SW480 (cell line): ENCODE measurements at regions not wholly inside any gene's neighbourhood (a gene's known extent, or its start where the extent isn't known, plus 50 kb on each side); places are given as distances from the start of the nearest gene placed in this dataset.

Source experiments
- DNase-seq: peaks from one replicate; pipeline ENCODE4 v3.0.0-alpha.2; 2016; ENCODE audit warnings: low spot score

- DNase-seq: no peak
These were observed 556.6 kb downstream of the CCER1 start for GRCh38 chr12:90398285-90398836.

GRCh38 chr12:90396556-90396955 is 558.4 kb downstream of the CCER1 start:
- no peak for DNase-seq

- no peak for DNase-seq
These were observed 561.3 kb downstream of the CCER1 start for GRCh38 chr12:90393652-90394051.

GRCh38 chr12:90393089-90393488 is 561.9 kb downstream of the CCER1 start:
- no peak for DNase-seq

GRCh38 chr12:90390947-90391346 is 564.0 kb downstream of the CCER1 start:
- no peak for DNase-seq

DNA sequence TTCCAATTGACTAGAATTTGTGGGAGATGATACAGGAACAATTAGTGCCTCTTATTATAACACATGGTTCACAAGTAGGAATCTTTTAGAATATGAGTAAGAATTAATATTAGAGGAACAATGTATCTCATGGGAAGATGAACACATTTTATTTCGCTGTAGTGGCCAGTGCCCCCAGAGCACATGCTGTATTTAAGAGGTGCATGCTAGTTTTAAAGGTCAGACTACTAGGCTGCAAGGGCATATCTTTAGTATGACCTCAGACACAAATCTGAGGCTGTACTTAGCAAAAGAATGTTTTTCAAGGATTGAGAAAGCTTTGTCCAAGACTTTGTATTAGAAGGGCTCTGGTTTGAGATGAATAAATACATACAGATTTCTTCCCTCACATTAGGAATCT is 586.9 kb downstream of the CCER1 start:
- no peak for DNase-seq

- no peak for DNase-seq
These were observed 588.7 kb downstream of the CCER1 start for GRCh38 chr12:90366286-90366685.

DNA sequence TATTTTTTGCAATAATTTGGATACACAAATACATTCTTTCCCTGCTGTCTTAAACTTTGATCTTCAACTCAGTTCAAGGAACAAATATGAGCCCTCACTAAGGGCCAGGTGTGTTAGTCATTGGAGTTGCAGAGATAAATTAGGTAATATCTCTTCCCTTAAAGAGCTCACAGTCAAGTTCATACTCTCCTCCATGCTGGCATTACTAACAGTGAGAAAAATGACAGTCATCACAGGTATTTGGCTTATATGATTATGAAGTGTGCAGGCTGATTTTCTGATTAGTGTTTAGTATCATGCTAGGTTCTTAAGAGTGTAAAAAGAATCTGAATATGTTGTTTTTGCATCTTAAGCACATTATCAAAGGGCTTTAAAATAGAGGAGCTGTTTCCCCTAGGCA is 594.7 kb downstream of the CCER1 start:
- no peak for DNase-seq

- DNase-seq: no peak
These were observed 599.1 kb downstream of the CCER1 start for GRCh38 chr12:90355711-90356355.

DNA sequence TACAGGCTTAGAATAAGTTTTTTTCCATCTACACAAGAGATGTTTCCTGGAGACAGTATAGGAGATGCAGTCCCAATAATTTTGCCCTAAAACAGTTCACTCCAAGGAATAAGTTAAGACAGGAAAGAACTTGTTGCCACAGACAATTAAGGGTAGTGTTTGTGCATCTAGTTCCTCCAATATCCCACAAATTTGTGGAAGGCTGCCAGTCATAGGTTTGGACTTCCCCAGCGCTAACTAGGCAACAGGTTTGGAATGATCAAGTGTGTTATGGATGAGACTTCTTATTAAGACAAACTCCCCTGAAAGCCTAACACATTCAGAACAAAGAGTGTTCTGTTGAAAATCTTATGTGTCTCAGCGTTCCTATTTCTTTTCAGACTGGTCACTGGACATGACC is 611.0 kb downstream of the CCER1 start:
- DNase-seq: no peak

DNA sequence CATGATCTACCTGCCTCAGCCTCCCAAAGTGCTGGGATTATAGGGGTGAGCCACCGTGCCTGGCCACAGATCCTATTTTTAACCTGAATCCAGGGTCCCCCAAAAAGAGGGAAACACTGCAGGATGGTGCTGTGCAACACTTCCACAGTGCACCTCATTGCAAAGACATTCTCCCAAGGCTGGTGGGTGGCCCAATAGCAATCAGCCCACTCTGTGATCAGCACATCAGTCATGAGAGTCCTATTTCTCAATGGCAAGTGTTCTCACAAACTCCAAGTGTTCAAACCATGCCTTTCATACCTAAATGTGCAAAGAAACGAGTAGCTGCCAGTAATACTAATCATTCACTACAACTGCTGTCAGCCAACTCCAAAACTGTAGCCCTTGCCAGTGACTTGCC is 612.9 kb downstream of the CCER1 start:
- DNase-seq: no peak

GRCh38 chr12:90339837-90340236 is 615.1 kb downstream of the CCER1 start:
- DNase-seq: no peak

DNA sequence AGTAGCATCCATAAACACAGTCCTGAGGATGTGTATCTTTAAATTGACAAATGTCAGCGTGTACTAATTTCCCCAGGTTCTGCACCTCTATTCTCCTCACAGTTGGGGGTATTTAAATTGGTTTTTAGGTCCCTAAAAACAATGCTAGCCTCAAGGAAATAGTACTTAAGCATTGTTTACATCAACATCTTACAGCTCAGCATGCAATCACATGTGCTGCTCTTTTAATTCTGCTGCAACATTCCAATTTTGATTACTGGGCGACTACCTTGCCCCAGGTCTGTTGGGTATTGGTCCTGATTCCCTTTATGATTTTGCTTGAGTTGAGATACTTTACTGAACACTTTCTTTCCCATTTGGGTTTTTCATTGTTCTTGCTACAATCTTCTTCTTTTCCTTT is 616.6 kb downstream of the CCER1 start:
- DNase-seq: no peak

DNA sequence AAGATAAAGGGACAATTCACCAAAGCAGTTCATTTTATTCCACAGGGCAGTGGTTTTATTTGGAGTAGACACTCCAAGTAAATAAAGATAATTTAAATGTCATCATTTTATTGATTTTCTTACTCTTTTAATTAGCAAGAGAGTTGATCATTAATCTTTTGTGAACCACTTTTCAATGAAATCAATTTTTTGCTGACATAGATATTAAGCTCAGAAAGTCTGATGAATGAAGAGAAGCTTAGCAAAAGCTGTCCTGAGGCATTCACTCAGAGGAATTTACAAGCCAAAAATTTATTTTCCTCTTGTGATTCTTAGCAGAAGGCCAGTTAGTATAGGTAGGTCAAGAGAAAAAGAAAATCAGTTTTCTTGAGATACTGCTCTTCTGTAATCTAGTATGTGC is 618.0 kb downstream of the CCER1 start:
- no peak for DNase-seq

DNA sequence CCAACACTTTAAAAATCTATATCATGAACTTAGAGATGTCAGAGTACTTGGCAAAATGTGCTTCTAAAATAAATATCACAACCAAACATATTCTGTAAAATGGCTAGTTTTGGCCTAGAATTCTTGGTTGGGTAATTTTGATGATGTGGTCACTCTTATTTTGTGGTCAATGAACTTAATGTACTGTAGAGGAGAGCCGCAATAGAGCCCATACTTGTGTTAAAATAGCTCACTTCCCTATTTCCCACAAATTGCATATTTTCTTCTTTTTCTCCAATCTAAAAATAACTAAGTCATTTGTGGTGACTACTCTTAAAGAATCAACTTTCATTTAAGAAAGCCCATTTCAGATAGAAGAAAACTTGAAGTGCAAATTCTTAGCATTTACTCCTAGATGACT is 619.4 kb downstream of the CCER1 start:
- DNase-seq: no peak

DNA sequence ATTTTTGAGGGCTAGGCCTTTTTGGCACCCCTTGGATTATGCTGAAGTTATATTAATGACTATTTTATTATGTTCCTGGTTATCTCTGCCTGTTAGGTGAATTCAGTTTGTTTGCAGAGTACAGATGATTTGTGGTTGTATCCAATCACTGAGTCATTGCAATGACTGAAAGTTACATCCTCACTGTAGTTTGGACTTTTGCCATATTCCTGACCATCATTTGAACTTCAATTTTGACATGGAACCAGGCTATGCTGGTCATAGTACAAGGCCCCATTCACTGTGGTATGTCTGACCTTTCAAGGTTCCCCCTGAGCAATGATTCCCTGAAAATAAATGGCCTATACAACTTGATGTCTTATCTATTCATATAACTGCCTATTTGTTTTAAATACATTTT is 621.0 kb downstream of the CCER1 start:
- DNase-seq: no peak

DNA sequence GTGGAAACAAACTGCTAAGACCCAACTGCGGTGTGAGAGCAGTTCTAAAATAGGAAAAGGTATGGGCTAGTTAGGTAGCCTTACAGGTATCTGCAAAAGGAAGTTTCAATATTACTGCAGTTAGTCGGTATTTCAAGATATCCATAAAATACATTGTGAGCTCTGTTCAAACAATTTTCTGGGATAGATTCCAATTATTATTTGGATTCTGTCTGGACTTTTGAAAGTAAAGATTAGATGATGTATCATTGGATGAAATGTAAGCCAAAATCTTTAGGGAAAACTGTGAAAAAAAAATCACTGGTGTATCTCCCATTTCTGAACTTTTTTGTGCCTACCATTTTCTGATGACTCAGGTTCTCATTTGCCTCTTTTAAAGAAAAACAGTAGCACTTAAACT is 621.6 kb downstream of the CCER1 start:
- DNase-seq: no peak

GRCh38 chr12:90331821-90332220 is 623.2 kb downstream of the CCER1 start:
- DNase-seq: no peak

- DNase-seq: no peak
These were observed 622.6 kb upstream of the ATP2B1 start for GRCh38 chr12:90331262-90331661.

DNA sequence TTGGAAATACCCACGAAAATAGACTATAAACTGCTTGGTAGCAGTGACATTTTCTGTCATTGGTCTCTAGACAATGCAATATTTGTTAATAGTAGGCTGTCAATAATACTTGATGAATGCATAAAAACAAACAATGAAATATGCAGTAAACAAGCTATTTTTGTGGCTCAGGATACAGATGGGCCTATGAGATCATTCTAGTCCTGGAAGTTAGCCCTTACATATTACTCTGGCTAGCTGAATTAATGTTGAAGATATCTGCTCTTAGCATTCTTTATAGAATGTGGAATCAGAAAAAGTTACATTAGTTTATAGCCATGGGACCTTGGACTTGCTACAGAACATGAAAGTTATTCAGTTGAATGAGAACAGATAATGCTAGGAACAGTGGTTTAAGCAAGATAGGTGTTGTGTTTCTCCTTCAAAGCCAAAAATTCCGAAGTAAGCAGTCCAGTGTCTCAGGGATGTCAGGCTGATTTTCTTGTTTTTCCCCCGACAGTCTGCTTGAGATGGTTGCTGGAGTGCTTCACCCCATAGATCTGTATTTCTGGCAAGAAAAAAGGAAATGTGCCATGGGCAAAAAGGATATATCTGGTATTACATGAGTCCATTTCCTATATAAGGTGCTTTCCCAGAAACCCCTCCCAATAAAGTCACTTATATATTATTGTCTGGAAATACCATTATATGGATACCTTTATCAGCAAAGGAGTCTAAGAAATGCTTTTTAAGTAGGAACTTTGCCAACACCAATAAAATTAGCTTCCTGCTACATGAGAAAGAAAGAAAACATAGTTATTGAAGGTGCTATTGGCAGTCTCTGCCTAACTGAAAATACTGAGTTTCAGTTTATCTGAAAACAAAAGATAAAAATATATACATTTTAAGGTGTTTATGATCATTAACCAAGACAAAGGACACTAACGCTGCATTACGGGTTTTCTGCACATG is 619.4 kb upstream of the ATP2B1 start:
- no peak for DNase-seq

GRCh38 chr12:90323217-90323616 is 614.6 kb upstream of the ATP2B1 start:
- no peak for DNase-seq

DNA sequence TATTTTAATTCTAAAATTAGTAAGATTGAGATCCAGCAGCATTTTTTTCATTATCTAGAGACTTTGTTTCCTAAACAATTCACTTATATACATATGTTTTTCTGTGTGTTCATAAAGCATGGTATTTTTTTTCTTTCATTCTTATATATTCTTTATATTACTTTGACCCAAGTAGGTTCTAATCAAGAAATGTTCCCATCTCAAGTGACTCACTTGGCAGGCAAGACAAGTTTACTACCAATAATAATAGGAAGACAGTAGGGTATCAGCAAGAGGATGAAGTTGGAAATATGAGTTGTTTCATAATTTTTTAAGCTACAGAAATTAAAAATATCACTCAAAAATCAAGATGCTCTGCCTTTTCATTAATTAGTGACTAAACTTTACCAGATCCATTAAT is 613.4 kb upstream of the ATP2B1 start:
- DNase-seq: no peak

DNA sequence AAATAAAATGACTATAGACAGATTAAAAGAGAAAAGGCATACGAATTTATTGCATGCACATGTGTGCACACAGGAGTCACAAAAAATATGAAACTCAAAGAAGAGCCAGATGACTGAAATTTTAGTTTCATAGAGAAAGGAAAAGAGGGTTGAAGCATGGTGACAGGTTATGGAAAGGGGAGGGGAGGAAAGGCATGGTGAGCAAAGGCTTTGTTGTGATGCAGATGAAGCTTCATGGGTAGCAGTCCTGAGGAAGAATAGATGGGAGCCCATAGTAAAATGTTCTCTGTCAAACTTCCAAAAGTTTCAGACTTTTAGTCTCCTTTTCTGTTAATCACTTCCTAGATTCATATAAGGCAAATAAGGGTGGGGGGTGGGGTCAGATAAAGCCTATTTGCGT is 612.7 kb upstream of the ATP2B1 start:
- DNase-seq: no peak
